BE2C (cell line): ENCODE measurements at regions not wholly inside any gene's neighbourhood (a gene's known extent, or its start where the extent isn't known, plus 50 kb on each side); places are given as distances from the start of the nearest gene placed in this dataset.

ENCODE experiments used
- DNase-seq: peaks from one replicate; pipeline ENCODE4 v3.0.0-alpha.2; 2020
- H3K27me3 ChIP-seq: fragments of 250-450 bp; sonication (Bioruptor Pico); 2 replicates; pipeline ENCODE4 v1.5.1; 2020; ENCODE audit warnings: mild to moderate bottlenecking
- H3K36me3 ChIP-seq: fragments of 250-450 bp; sonication (Bioruptor Pico); 2 replicates; pipeline ENCODE4 v1.5.1; 2020; ENCODE audit warnings: mild to moderate bottlenecking
- H3K4me1 ChIP-seq: fragments of 250-450 bp; sonication (Bioruptor Pico); 2 replicates; pipeline ENCODE4 v1.5.1; 2020
- H3K4me3 ChIP-seq: 2 replicates; pipeline ENCODE4 v1.5.1; 2011; ENCODE audit warnings: low read depth, low read length
- H3K9me3 ChIP-seq: fragments of 250-450 bp; sonication (Bioruptor Pico); 2 replicates; pipeline ENCODE4 v1.5.1; 2020
- TF ChIP-seq, protein P1 (sequence below): IDR thresholded peaks from 2 replicates; pipeline ENCODE4 v1.5.1; 2012; ENCODE audit warnings: mild to moderate bottlenecking, low read depth, low read length

DNA sequence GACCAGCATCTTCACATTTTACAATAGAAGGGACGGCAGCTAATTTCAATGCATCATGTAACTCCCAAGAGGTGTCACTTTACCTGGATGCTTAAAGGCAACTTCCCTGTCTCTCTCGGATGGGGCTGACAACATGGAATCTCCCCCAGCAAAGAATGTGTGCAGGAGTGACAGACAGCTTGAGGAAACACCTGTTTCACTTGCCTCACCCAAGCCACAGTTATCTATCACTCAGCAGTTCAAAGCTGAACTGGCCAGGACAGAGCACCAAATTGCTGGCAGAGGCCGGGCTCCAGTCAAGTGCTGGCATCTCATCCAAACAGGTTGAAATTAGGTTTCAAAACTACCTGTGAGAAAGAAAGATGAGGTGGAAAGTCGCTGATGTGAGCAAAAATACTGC is 538.0 kb upstream of the PLXNA2 start:
- Histone ChIP-seq H3K27me3 (no peaks in the 10 kb centered on the region), H3K36me3 (no peaks in the 10 kb centered on the region), H3K9me3 (no peaks in the 10 kb centered on the region), H3K4me1 (no peaks in the 10 kb centered on the region), H3K4me3 (no peak overlapping the region)
- TF ChIP-seq, protein P1, sequence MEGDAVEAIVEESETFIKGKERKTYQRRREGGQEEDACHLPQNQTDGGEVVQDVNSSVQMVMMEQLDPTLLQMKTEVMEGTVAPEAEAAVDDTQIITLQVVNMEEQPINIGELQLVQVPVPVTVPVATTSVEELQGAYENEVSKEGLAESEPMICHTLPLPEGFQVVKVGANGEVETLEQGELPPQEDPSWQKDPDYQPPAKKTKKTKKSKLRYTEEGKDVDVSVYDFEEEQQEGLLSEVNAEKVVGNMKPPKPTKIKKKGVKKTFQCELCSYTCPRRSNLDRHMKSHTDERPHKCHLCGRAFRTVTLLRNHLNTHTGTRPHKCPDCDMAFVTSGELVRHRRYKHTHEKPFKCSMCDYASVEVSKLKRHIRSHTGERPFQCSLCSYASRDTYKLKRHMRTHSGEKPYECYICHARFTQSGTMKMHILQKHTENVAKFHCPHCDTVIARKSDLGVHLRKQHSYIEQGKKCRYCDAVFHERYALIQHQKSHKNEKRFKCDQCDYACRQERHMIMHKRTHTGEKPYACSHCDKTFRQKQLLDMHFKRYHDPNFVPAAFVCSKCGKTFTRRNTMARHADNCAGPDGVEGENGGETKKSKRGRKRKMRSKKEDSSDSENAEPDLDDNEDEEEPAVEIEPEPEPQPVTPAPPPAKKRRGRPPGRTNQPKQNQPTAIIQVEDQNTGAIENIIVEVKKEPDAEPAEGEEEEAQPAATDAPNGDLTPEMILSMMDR, result no peak
- DNase-seq, result no peak

DNA sequence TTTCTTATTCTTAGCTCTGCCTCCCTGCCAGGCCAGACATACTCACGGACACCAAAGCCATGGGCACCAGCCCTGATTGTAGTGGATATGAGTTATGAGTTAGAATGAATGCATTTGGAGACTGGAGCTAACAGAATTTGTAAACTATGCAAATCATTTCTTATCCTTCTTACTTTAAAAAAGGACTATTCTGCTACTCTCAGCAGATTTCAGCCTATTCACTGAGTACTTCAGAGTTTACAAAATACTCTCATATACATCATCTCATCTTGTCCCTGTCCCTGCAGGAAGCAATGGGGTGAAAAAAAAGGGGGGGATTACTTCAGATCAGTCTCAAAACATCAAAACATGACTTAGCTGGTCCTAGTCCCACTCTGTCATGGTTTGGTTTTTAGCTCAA is 541.4 kb upstream of the PLXNA2 start:
- Histone ChIP-seq H3K4me1 (peaks cover 4% of the 10 kb centered on the region; the same call in 1 of the 2 replicates), H3K36me3 (no peaks in the 10 kb centered on the region), H3K9me3 (no peaks in the 10 kb centered on the region), H3K27me3 (no peaks in the 10 kb centered on the region), H3K4me3 (no peak overlapping the region)
- no peak for DNase-seq
- TF ChIP-seq, protein P1, result no peak

- Histone ChIP-seq H3K9me3 (no peaks in the 10 kb centered on the region), H3K36me3 (no peaks in the 10 kb centered on the region), H3K4me1 (peaks cover 4% of the 10 kb centered on the region; the same call in 1 of the 2 replicates), H3K27me3 (no peaks in the 10 kb centered on the region), H3K4me3 (no peak overlapping the region)
- TF ChIP-seq, protein P1, result no peak
- DNase-seq, result no peak
These were observed 543.0 kb upstream of the PLXNA2 start for GRCh38 chr1:208787219-208787618.

GRCh38 chr1:208788013-208788540 is 543.9 kb upstream of the PLXNA2 start:
- DNase-seq, result no peak
- Histone ChIP-seq H3K4me3 (no peak overlapping the region), H3K4me1 (peaks cover 4% of the 10 kb centered on the region; the same call in 1 of the 2 replicates), H3K36me3 (no peaks in the 10 kb centered on the region), H3K9me3 (no peaks in the 10 kb centered on the region), H3K27me3 (no peaks in the 10 kb centered on the region)
- TF ChIP-seq, protein P1, result no peak

- no peak for DNase-seq
- H3K36me3 ChIP-seq, result no peaks in the 10 kb centered on the region
- H3K4me3 ChIP-seq, result no peak overlapping the region
- peaks cover 4% of the 10 kb centered on the region; the same call in 1 of the 2 replicates for H3K4me1 ChIP-seq
- TF ChIP-seq, protein P1, result no peak
- no peaks in the 10 kb centered on the region for H3K9me3 ChIP-seq
- H3K27me3 ChIP-seq, result no peaks in the 10 kb centered on the region
These were observed 547.3 kb upstream of the PLXNA2 start for GRCh38 chr1:208791456-208791855.

GRCh38 chr1:208793861-208794345 is 549.7 kb upstream of the PLXNA2 start:
- TF ChIP-seq, protein P1, result no peak
- Histone ChIP-seq H3K27me3 (no peaks in the 10 kb centered on the region), H3K4me1 (no peaks in the 10 kb centered on the region), H3K4me3 (no peak overlapping the region), H3K36me3 (no peaks in the 10 kb centered on the region), H3K9me3 (no peaks in the 10 kb centered on the region)
- DNase-seq, result no peak
